HG02870 (cell line): ENCODE measurements at regions not wholly inside any gene's neighbourhood (a gene's known extent, or its start where the extent isn't known, plus 50 kb on each side); places are given as distances from the start of the nearest gene placed in this dataset.

Experiments
- ATAC-seq: cut with Tn5 transposase; IDR thresholded peaks from one replicate; pipeline ENCODE4 v1.9.1; 2021; ENCODE audit warnings: mild to moderate bottlenecking, moderate library complexity; ENCODE audit not compliant: unreplicated experiment

DNA sequence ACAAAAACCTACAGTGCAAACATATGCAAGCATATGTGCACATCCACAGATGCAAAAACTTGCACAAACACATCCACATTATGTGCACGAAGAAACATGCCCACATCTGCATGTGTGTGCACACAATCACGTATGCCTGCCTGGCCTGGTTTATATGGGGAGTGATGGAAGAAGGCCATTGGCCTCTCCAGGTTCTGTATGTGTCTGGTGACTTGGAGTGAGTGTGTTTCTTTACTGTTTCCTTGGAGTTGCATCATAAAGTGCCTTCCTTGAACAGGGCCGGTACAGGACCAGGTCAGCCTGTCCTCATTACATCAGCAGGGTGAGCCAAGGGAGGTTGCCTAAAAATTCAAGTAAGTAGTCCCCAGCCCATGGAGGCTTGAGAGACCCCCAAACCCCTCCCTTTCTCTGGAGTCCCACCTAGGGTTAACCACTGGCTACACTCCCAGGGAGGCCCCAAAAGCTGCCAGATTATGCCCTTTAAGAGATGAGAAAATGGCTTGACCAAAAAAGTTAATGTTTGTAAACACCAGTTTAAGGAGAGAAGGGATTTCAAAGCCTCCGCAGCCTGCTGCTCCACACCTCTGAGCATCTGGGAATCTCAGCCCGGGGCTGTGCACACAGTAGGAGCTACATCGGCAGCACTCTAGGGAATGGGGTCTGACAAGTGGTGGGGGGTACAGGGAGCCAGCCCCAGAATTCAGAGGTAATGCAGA lies 140.8 kb downstream of the VEGFA start:
- ATAC-seq: no peak

DNA sequence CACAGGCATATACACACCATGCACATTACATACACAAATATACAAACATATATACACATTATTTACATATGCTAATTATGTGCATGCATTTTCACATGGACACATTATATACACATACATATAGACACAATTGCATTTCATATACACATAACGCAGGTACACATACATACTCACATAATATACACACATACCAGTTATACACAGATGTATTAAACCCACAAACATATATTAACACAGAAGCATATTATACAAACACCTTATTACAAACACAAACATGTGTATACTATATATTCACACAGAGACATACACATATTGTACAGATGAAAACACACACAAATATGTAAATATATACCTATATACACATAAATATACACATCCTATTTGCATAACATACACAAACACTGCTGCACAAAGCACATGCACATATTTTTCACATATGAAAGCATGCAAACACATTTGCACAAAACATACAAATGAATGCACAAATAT lies 140.2 kb downstream of the VEGFA start:
- no peak for ATAC-seq

DNA sequence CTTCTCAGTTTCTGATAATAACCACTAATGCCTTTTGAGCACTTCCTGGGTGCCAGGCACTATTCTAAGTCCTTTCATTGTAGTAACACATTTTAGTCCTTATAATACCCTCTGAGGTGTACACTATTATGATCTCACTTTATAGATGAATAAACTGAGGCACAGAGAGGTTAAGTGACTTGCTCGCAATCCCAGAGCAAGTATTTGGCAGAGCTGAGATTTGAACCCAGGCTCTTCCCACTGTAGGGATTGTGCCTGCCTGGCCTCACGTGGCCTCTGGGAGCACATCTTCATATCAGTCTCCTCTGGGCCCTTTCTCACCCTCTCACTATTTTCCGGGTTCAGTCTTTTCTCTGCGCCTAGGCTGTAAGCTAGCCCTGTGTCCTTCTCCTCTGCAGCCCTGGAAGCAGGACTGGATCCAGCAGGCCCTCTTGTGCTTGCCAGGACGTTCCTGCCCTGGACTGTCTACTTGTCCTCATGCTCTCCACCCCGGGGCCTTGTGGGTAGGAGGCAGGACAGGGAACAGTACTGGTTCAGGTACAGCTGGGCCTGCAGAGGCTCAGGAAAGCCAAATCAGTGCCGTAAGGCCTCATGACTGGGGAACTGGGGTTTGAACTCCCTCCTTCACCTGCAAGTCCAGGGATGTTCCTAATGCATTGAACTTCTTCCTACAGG lies 139.6 kb downstream of the VEGFA start:
- ATAC-seq: no peak

DNA sequence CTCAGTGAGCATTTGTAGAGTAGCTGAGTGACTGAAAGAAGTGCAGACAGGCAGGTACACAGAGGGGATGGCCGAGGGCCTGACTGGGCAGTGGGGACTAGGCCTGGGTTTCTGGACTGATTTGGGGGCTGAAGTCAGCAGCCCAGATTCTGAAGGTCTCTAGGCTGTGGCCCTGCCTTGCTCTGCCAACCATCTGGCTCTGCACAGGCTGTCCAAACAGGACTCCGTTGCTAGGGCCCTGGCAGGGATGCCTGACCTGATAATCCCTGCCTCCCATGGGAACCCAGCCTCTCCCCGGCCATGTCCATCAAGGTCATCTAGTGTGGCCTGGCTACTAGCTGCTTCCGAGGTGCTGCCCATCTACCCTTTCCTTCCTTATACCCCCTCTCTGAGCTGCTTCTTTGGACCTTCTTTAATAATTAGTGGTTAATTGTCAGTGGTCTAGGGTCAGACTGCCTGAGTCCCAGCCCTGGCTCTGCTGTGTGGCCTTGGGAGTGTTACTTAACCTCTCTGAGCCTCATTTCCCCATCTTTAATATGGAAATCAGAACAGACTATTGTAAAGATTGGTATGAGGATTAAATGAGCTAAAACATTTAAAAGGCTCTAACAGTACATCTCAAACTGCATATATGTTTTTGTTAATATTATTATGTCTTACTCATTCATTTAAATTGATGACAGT lies 137.9 kb downstream of the VEGFA start:
- no peak for ATAC-seq

DNA sequence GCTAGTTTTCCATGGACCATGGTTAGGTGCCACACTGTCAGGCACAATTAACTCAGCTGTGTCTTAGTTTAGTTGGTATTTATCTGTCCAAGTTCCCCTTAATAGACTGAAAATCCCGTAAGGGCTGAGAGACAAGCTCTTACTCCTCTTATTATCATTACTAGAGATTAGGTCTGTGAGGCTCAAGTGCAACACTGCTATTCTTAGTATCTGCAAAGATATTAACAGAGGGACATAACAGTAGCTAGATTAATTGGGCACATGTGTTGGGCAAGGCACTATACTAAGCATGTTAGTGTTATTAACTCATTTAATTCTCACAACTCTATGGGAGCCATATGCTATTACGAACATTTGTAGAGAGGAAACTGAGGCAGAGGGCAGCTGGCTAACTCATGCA lies 137.3 kb downstream of the VEGFA start:
- no peak for ATAC-seq

DNA sequence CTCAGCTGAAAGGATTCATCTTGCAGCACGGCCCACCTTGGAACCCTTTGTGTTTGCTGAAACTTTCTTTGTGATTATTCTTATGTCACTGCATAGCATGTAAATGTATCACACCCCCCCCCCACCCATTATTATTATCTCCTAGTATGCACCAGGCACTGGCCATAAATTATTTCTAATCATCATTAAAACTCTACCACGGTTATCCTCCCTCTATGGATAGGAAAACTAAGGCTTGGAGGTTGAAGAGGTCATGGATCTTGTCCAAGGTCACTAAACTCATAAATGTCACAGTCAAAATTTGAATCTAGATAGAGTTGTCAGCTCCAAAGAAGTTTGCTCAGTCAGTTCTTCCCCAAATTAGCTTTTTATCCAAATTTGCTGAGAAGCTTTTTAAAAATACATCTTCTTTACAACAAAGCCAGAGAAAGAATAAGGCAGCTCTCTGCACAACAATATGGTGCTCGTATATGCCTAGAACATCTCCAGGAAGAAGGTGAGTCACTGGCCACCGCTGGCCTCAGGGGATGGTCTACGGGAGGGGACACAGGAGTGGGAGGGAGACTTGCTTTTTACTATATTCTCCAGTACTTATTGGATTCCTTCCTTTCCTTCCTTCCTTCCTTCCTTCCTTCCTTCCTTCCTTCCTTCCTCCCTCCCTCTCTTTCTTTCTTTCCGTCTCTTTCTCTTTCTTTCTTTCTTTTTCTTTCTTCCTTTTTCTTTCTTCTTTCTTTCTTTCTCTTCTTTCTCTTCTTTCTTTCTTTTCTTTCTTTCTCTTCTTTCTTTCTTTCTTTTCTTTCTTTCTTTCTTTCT lies 134.5 kb downstream of the VEGFA start:
- no peak for ATAC-seq

DNA sequence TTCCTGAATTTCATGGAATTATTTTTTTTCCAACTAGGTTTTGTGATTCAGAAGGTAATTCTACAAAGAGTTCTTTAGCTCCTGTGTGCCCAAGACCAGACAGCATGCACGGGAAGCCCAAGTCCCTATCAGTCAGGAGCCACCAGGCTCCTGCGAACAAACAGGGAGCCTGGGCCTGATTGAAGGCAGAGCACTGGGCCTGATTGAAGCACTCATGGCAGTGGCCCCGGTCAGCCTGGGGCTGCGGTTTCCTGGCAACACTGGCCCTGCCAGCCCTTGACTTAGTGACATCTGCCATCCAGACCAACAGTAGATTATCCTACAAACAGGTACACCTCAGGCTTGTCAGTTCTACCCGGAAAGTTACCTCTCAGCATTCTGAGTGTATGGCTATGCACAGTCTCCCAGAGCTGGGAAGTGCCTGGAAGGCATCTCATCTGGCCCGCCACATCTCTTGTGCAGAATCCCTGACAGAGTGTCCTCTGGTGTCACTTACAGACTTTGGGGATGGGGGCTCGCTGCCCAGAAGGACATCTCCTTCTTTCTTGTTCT lies 133.8 kb downstream of the VEGFA start:
- no peak for ATAC-seq

DNA sequence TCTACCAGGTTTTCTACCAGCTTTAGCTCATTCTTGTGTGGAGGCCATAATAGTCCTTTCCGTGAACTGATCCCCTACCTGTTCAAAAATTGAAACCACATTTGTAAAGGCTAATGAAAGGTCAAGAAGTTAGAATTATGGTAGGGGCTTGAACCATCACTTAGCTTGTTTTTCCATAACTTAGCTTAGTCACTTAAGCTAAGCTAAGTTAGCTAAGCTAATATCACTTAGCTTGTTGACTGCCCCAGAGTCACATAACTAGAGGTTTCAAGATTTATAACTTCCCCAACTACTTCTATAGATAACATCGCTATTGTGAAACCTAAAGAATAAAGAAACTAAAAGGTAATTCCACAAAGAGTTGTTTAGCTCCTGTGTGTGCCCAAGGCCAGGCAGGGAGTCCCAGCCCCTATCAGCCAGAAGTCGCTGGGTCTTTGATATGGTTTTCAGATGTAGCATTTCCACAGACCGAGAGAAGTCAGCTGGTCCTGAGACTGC lies 131.8 kb downstream of the VEGFA start:
- ATAC-seq: no peak

DNA sequence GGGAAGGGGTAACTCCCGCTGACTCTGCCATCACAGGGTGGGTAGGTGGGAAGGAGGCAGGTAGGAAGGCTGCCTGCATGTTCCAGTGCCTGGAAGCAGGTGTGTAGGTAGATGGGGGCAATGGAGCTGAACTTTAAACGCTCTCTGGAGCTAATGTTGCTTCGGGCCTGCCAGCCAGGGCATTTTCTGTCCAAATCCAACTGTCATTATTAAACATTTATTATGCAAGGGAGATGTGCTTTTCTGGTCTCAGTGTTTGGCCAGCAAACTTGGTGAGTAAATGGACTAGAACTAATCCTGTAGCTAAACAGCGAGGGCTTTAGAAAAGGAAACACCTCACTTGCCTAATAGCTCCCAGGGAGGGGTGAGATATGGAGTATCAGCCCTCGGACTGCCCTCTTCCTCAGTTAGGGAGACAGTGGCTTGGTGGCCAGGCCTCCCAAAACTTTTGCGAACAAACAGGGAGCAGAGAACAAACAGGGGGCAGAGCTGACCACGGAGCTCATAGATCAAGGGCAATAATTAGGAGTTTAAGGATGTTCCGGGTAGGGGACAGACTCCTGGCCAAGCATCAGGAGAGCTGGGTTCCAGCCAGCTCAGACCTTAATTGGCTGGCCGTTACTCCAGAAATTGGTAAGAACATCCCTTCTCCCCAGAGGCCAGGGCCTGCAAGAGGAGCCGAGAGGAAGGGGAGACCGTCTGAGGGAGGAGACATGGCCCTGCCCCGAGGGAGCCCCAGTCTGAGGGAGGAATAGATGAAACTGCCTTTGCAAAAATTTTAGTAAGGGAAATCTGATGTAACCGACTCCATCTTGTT lies 131.1 kb downstream of the VEGFA start:
- no peak for ATAC-seq

DNA sequence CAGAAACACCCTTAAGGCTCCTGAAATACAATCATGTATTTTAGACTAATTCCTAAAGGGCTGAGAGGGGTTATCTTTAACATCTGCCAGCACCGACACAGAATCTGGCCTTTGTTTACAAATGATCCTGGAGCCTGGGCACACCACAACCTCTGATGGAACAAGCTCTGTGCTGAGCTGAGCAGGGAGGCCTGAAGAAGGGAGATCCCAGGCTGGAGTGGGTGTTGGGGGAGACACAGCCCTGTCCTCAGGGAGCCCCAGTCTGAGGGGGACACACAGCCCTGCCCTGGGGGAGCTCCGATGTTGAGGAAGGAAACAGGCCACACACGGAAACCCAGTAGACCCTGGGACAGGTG lies 130.5 kb downstream of the VEGFA start:
- ATAC-seq: no peak

DNA sequence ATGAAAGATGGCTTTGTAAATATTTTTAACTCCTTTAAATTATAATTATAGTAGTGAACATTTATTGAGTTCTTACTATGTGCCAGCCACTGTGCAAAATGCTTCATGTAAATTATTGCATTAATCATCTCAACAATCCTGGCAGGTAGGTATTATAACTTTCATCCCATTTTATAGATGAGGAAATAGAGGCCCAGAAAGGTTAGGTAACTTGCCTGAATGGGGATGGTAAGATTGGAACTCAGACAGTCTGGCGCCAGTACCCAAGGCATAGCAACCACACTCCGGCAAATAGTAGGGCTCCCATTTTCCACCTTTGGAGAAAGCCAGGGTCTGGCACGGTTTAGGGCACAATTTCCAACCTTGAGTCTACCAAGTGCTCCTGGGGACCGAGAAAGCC lies 129.8 kb downstream of the VEGFA start:
- ATAC-seq: no peak

DNA sequence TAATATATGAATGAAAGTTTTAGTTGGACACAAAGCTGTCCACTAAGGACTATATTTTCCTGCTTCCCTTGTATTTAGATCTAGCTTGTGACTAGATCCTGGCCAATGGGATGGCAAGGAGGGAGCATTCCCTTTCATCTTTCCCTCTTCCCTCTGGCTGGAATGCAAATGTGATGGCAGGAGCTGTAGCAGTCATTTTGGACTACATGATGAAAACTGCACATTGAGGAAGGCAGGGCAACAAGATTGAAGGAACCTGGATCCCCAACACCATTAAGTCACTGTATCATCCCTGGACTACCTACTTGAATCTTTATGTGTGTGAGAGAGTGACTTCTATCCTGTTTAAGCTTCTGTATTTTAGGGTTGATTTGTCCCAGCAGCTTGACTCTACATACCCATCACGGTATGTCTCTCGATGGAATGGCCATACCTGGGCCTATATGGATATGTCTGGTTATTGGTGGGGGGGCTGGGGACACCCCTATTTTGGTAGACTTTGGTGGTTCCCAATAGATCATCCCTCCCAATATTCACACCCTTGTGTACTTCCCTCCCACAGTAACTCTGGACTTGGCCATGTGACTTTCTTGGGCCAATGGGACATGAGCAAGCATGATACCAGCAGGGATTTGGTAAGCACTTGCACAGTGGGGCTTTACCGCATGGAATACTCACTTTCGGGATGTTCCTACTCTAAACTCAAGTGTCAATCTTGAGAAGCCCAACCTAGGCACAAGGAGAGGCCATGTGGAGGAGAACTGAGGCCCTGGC lies 128.5 kb downstream of the VEGFA start:
- ATAC-seq: no peak

DNA sequence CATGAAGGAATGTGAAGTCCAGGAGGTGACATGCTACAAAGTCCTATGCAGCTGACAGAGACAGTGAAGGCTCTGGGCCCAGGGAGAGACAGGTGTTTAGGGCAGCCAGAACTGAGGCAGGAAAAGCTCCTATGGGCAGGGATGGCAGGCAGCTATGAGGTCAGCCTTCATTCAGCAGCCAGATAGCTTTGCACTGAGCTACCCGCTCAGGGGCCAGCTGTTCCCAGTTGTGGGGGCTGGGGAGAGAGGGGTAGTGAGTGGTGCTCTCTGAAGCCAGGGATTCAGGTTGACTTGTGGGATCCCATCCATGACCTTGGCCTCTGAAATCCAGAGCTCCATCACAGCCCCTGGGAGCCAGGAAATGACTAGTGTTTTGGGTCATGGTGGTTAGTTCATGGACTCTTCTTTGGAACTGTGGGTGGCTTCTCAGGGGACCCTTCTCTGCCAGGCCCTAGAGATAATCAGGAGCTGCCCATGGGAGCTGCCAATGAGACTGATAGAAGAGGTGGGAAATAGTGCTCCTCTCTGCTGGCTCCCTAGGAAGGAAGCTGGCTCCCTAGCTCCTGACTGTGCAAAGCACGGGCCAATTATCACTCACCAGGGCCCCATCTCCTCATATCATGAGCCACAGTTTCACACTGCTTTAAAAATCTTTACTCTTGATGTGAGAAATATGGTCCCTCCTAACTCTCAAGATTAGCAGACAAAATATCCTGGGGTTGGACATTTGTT lies 127.7 kb downstream of the VEGFA start:
- no peak for ATAC-seq

DNA sequence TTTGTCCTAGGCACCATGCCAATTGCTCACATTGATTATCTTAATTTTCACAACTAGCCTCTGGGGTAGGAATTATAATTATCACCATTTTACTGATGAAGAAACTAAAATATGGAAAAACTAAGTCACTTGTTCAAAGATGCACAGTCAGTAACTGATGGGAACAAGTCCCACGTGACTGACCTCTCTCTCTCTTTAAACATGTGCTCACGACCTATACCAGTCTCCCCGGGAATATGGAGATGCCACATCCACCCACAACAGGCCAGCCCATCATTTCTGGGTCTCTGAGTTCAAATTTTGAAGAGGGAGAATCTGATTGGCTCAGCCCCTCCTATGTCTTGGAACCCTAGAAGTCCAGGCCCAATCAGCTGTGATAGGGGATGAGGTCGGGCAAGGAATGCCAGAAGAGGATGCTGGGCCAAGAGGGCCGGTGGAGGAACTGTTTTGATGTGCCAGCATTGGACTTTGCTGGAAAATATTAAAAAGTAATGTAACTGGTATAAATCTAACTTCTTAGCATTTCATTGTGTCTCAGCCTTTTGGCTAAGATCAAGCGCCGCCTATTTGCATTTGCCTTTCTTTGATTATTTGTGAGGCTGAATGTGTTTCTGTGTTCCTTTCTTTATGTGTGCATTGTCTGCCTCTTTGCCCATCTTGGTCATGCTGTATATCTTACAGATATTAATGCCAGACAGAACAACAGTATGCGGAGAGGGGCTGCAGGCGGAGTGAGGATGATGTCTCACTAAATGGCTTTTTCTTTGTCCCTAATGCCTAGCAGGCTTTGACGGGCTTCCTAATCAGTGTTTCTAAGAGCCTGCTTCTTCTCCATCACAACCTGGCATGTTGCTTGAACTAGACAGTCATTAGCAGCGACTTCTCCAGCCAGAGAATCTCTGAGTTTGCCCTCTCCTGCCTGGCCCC lies 126.6 kb downstream of the VEGFA start:
- no peak for ATAC-seq

DNA sequence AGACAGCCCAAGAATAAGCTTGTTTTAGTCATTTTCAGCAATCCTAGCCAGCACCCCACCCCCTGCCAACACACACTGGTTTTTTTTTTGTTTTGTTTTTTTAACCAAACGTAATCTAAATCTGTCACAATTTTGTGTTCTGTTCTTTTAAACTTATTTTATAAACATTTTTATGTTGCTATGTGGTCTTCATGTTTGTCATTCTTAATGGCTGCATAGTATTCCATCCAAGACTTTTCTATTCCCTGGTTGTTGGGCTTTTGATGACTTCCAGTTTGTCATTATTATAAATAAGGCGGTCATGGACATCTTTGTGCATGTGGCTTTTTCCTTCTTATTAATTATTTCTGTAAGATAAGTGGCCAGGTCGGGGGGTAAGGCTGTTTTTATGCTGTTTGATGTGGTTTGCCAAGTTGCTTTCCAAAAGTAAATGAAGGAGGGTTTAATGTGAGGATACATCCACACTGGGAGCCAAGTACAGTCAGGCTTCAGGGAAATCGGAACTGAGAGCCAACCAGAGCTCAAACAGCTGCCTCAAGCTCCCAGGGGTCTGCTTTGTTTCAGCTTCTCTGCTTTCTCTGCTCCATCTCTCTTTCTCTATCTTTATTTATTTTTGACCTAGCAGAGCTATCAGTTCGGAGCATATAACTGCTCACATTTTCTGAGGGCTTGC lies 125.8 kb downstream of the VEGFA start:
- ATAC-seq: no peak

DNA sequence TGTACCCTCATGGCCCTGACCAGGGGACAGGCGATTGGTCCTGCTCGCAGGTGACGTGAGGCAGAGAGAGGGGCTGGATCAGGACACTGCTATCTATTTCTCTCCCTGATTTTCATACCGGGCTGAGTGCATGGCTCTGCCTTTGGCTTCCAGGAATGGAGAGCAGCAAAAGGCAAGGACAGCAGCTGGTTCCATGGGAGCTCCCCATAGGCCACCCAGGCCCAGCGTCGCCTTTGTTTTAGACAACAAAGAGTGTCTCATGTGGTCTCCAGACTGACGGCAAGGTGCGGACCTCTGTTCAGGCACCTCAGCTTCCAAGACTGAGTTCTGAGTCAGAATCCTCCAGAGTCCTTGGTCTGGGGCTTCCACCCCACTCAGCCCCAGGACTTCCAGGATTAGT lies 123.1 kb downstream of the VEGFA start:
- no peak for ATAC-seq
